ENCODE measurements at regions not wholly inside any gene's neighbourhood (a gene's known extent, or its start where the extent isn't known, plus 50 kb on each side); places are given as distances from the start of the nearest gene placed in this dataset.
A peak's percentile ranks its signal among the peaks of the same experiment; 100 is the strongest.

DNA sequence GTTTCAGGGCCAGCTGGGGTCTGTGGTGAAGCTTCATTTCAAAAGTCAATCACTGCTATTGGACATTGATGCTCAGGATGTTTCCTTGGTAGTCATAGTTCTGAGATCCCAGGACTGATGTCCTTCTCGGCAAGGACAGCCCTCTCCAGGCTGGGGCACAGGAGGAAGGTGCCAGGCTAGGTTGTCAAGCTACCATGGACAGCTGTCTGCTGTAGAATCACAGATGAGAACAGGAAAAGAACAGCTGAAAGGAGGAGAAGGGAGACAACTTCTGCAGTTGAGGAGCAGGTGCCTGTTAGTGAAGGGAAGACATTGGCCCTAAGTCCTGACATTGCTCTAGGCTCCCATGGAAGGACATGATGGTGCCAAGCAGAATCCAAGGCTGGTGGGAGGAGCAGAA lies 58.0 kb downstream of the XAGE2 start:
- TF ChIP-seq USF1 (IDR thresholded peaks at IDR 0.05) (no peak), EGR1 (IDR thresholded peaks at IDR 0.05) (no peak), EP300 (IDR thresholded peaks at IDR 0.05; ENCODE audit: borderline replicate concordance) (no peak), TEAD4 (IDR thresholded peaks at IDR 0.05) (no peak), CEBPB (IDR thresholded peaks at IDR 0.05) (no peak), TCF12 (IDR thresholded peaks at IDR 0.05; ENCODE audit: low read depth) (no peak), RAD21 (IDR thresholded peaks at IDR 0.05; ENCODE audit: low read depth) (no peak), YY1 (IDR thresholded peaks at IDR 0.05; ENCODE audit: low read depth) (no peak)
- TF ChIP-seq, protein P1, sequence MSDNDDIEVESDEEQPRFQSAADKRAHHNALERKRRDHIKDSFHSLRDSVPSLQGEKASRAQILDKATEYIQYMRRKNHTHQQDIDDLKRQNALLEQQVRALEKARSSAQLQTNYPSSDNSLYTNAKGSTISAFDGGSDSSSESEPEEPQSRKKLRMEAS (IDR thresholded peaks at IDR 0.05): no peak
- TF ChIP-seq, protein P2, sequence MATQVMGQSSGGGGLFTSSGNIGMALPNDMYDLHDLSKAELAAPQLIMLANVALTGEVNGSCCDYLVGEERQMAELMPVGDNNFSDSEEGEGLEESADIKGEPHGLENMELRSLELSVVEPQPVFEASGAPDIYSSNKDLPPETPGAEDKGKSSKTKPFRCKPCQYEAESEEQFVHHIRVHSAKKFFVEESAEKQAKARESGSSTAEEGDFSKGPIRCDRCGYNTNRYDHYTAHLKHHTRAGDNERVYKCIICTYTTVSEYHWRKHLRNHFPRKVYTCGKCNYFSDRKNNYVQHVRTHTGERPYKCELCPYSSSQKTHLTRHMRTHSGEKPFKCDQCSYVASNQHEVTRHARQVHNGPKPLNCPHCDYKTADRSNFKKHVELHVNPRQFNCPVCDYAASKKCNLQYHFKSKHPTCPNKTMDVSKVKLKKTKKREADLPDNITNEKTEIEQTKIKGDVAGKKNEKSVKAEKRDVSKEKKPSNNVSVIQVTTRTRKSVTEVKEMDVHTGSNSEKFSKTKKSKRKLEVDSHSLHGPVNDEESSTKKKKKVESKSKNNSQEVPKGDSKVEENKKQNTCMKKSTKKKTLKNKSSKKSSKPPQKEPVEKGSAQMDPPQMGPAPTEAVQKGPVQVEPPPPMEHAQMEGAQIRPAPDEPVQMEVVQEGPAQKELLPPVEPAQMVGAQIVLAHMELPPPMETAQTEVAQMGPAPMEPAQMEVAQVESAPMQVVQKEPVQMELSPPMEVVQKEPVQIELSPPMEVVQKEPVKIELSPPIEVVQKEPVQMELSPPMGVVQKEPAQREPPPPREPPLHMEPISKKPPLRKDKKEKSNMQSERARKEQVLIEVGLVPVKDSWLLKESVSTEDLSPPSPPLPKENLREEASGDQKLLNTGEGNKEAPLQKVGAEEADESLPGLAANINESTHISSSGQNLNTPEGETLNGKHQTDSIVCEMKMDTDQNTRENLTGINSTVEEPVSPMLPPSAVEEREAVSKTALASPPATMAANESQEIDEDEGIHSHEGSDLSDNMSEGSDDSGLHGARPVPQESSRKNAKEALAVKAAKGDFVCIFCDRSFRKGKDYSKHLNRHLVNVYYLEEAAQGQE (IDR thresholded peaks at IDR 0.05; ENCODE audit: low read depth): peak; percentile 39; the same call in 1 of the 2 replicates
